BJ (cell line): ENCODE measurements at regions not wholly inside any gene's neighbourhood (a gene's known extent, or its start where the extent isn't known, plus 50 kb on each side); places are given as distances from the start of the nearest gene placed in this dataset.

ENCODE experiments used
- CTCF ChIA-PET: fragments of 350-600 bp; formaldehyde crosslinking; extraction: SDS; loops from one replicate; lab custom pipeline; 2021; ENCODE audit warnings: antibody characterized with exemption, inconsistent platforms; lab: Yijun Ruan, JAX
- POLR2A ChIA-PET: fragments of 300-600 bp; sonication (Branson Sonifier 250); formaldehyde crosslinking; extraction: SDS; loops from one replicate; lab custom pipeline; 2021; ENCODE audit warnings: antibody characterized with exemption; lab: Charles Lee
- DNase-seq: peaks from one replicate; pipeline ENCODE4 v3.0.0-alpha.2; 2011; ENCODE audit warnings: low read depth
- H3K27me3 ChIP-seq: 2 replicates; pipeline ENCODE4 v1.6.0; 2011; ENCODE audit warnings: low read length; ENCODE audit not compliant: control insufficient read depth, insufficient read depth
- H3K36me3 ChIP-seq: 2 replicates; pipeline ENCODE4 v1.5.1; 2011; ENCODE audit warnings: low read length; ENCODE audit not compliant: control insufficient read depth, insufficient read depth
- H3K4me3 ChIP-seq: 2 replicates; pipeline ENCODE4 v1.5.1; 2011; ENCODE audit warnings: low read depth, mild to moderate bottlenecking, control low read depth, low read length
- TF ChIP-seq, protein P1 (sequence below): IDR thresholded peaks from 2 replicates; pipeline ENCODE4 v1.5.1; 2011; ENCODE audit warnings: low read depth, mild to moderate bottlenecking, control low read depth, inconsistent platforms, low read length, moderate library complexity; ENCODE audit not compliant: insufficient read depth

DNA sequence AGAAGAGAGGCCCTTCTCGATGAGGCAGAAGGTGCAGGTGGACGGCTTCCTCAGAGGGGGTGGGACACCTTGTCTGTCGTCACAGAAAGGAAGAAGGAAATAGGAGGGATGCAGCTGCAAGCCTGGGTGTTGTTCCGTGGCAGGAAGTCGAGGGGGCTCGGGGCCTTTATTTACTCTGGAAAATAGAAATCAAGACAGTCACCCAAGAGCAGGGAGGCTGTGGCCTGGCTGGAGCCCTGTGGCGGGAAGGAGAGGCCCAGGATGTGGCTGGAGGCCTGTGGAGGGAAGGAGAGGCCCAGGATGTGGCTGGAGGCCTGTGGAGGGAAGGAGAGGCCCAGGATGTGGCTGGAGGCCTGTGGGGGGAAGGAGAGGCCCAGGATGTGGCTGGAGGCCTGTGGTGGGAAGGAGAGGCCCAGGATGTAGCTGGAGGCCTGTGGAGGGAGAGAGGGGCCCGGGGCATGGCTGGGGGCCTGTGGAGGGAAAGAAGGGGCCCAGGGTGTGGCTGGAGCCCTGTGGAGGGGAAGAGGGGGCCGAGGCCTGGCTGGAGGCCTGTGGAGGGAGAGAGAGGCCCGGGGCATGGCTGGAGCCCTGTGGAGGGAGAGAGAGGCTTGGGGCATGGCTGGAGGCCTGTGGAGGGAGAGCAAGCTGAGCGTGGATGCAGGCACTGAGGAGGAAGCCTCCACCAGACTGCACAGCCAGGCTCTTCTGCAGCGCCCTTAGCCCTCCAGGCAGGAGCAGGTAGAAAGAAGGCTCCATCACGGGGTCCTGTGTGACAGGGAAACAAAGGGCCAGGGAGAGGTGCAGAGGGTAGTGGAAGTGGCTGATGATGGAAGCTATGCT lies 97.3 kb upstream of the SFMBT2 start:
- Histone ChIP-seq H3K27me3 (no peaks in the 10 kb centered on the region), H3K36me3 (no peaks in the 10 kb centered on the region), H3K4me3 (no peak overlapping the region)
- TF ChIP-seq, protein P1, sequence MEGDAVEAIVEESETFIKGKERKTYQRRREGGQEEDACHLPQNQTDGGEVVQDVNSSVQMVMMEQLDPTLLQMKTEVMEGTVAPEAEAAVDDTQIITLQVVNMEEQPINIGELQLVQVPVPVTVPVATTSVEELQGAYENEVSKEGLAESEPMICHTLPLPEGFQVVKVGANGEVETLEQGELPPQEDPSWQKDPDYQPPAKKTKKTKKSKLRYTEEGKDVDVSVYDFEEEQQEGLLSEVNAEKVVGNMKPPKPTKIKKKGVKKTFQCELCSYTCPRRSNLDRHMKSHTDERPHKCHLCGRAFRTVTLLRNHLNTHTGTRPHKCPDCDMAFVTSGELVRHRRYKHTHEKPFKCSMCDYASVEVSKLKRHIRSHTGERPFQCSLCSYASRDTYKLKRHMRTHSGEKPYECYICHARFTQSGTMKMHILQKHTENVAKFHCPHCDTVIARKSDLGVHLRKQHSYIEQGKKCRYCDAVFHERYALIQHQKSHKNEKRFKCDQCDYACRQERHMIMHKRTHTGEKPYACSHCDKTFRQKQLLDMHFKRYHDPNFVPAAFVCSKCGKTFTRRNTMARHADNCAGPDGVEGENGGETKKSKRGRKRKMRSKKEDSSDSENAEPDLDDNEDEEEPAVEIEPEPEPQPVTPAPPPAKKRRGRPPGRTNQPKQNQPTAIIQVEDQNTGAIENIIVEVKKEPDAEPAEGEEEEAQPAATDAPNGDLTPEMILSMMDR = no peak
- ChIA-PET POLR2A (no interaction called here), CTCF (no interaction called here)
- no peak for DNase-seq

DNA sequence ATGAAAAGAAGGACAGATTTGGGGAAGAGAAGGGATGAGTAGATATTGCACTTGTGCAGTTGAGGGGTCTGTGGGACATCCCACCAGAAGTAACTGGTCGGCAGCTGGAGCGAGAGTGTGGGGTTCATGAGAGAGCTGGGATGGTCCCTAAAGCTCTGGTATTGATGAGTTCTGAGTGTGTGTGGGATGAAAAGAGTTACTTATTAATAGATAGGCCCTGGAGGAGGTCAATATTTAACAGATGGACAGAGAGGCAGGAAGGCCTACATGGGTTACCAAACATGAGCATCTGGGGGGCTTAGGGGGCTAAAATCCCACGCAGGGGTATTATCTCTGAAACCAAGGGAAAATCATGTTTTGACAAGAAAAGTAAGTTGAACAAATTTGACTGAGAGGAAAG lies 95.7 kb upstream of the SFMBT2 start:
- ChIA-PET POLR2A (no interaction called here), CTCF (no interaction called here)
- no peaks in the 10 kb centered on the region for H3K36me3 ChIP-seq
- H3K27me3 ChIP-seq = no peaks in the 10 kb centered on the region
- DNase-seq = no peak
- no peak overlapping the region for H3K4me3 ChIP-seq
- TF ChIP-seq, protein P1 = no peak

DNA sequence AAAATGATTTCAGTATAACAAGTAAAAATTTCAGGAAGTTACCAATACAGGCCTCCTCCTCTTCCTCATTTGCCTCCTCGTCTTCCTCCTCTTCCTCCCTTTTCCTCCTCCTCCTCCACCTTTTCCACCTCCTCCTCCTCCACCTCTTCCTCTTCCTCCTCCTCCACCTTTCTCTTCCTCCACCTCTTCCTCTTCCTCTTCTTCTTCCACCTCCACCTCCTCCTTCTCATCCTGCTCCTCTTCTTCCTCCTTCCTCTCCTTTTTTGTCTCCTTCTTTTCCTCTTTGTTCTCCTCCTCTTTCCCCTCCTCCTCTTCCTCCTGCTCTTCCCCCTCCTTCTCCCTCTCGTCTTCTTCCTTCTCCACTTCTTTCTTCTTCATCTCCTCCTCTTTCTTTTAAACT lies 94.4 kb upstream of the SFMBT2 start:
- H3K36me3 ChIP-seq = no peaks in the 10 kb centered on the region
- DNase-seq = no peak
- TF ChIP-seq, protein P1 = no peak
- POLR2A ChIA-PET = no interaction called here
- H3K27me3 ChIP-seq = no peaks in the 10 kb centered on the region
- CTCF ChIA-PET = no interaction called here
- H3K4me3 ChIP-seq = no peak overlapping the region

DNA sequence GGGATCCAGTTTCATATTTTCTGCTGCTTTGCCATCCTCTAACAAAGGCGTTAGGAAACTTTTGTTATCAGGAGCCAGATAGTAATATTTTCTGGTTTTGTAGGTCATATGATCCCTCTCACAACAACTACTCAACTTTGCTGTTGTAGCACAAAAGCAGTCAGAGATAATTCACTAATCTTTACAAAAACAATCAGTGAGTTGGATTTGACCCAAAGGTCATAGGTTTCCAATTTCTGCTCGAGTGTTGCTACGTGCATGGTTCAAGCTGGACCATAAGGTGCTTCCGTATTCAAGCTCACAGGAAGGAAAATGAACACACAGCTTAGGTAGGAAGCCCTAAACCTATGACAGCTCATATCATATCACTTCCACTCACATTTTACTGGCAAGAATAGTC lies 92.4 kb upstream of the SFMBT2 start:
- ChIA-PET POLR2A (no interaction called here), CTCF (interaction anchor here (1.0 kb wide), 1 partner anchor 10 kb away, joined by 3 read pairs; no protein-coding TSS in a partner anchor)
- H3K4me3 ChIP-seq = no peak overlapping the region
- no peaks in the 10 kb centered on the region for H3K27me3 ChIP-seq
- TF ChIP-seq, protein P1 = no peak
- no peaks in the 10 kb centered on the region for H3K36me3 ChIP-seq
- no peak for DNase-seq

DNA sequence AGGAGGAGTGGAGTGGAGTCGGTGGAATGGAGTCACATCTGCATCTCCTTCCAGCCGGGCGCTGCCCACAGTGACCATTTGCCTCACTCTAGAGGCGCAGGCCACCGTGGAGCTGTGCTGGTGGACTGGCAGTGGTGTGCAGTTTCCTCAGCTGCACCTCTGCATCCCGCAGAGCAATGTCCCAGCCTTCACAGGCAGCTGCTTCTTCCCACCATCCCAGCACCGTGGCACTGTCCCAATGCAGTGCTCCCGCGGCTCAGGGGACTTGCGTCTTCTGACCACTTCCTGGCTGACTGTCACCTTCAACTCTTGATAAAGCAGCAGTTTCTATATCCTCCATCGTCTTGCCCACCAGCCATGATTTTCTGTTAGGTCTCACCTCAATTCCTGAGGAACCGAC lies 90.3 kb upstream of the SFMBT2 start:
- no peak for DNase-seq
- CTCF ChIA-PET = no interaction called here
- no peaks in the 10 kb centered on the region for H3K36me3 ChIP-seq
- H3K4me3 ChIP-seq = no peak overlapping the region
- POLR2A ChIA-PET = no interaction called here
- TF ChIP-seq, protein P1 = no peak
- no peaks in the 10 kb centered on the region for H3K27me3 ChIP-seq
